ENCODE measurements at regions not wholly inside any gene's neighbourhood (a gene's known extent, or its start where the extent isn't known, plus 50 kb on each side); places are given as distances from the start of the nearest gene placed in this dataset.

- H3K27ac ChIP-seq (ENCODE audit: extremely low read length, insufficient read depth, low read length), result no peak overlapping the region
- ChIA-PET CTCF (ENCODE audit: low intra/inter-chr PET ratio, low total read pairs) (no interaction called here), POLR2A (no interaction called here)
- no TSS peak for BruUV-seq (replicated peaks)
- intact Hi-C loops (cut with micrococcal nuclease; ENCODE audit: unreplicated experiment) (no loop called here), in situ Hi-C loops (cut with HindIII; ENCODE audit: extremely low pct_ligation_motif_present, low pct_unique_long_range_greater_than_20kb) (no loop called here)
- no peaks in the 10 kb centered on the region for H3K4me1 ChIP-seq (ENCODE audit: insufficient read depth, low read length)
- ATAC-seq (no peak), FAIRE-seq (no peak), DNase-seq (ENCODE audit: low spot score) (no peak)
- H2AFZ ChIP-seq (ENCODE audit: low read length), result no peak overlapping the region
- H4K20me1 ChIP-seq (ENCODE audit: insufficient read depth, low read length), result no peaks in the 10 kb centered on the region
- no peak overlapping the region for H3K9ac ChIP-seq (ENCODE audit: insufficient read depth, low read depth, low read length)
- H3K4me3 ChIP-seq (replicated peaks in 1 of 3; ENCODE audit: insufficient read depth in 1 of 3, low read depth in 2 of 3, low read length in 3 of 3), result no peak overlapping the region
- no peak overlapping the region for H3K4me2 ChIP-seq (ENCODE audit: low read depth, low read length)
- TF ChIP-seq ZNF224 (CRISPR knock-in tag; IDR thresholded peaks at IDR 0.05) (no peak), ZNF580 (CRISPR knock-in tag; IDR thresholded peaks at IDR 0.05; ENCODE audit: borderline replicate concordance, low read depth) (no peak), SAP130 (CRISPR knock-in tag; IDR thresholded peaks at IDR 0.05; ENCODE audit: low read depth) (no peak), DR1 (CRISPR knock-in tag; IDR thresholded peaks at IDR 0.05) (no peak), FOXM1 (CRISPR knock-in tag; IDR thresholded peaks at IDR 0.05) (no peak), ATM (IDR thresholded peaks at IDR 0.05; ENCODE audit: borderline replicate concordance) (no peak)
- H3K79me2 ChIP-seq (ENCODE audit: insufficient read depth, low read length), result no peaks in the 10 kb centered on the region
- WGBS (ENCODE audit: low lambda C conversion rate), result 4% methylated on average over 3 of the region's 3 CpGs
- no peaks in the 10 kb centered on the region for H3K9me3 ChIP-seq (ENCODE audit: low read length)
- peaks cover 2 to 6% of the 10 kb centered on the region in 2 experiments; a peak in 1 of 5 replicates for H3K27me3 ChIP-seq (ENCODE audit: control insufficient read depth in 1 of 2, insufficient read depth in 2 of 2, low read length in 2 of 2)
- H3K36me3 ChIP-seq (replicated peaks in 1 of 2; ENCODE audit: control insufficient read depth in 1 of 2, insufficient read depth in 2 of 2, low read length in 2 of 2), result no peaks in the 10 kb centered on the region
These were observed 292.4 kb upstream of the FAT1 start for GRCh38 chr4:187016101-187016500.

GRCh38 chr4:187017147-187017546 lies 293.5 kb upstream of the FAT1 start:
- Histone ChIP-seq H3K4me2 (ENCODE audit: low read depth, low read length) (no peak overlapping the region), H3K27ac (ENCODE audit: extremely low read length, insufficient read depth, low read length) (no peak overlapping the region), H2AFZ (ENCODE audit: low read length) (no peak overlapping the region), H3K36me3 (replicated peaks in 1 of 2; ENCODE audit: control insufficient read depth in 1 of 2, insufficient read depth in 2 of 2, low read length in 2 of 2) (no peaks in the 10 kb centered on the region), H4K20me1 (ENCODE audit: insufficient read depth, low read length) (no peaks in the 10 kb centered on the region), H3K27me3 (ENCODE audit: control insufficient read depth in 1 of 2, insufficient read depth in 2 of 2, low read length in 2 of 2) (peaks cover 2 to 6% of the 10 kb centered on the region in 2 experiments; a peak in 1 of 5 replicates), H3K9me3 (ENCODE audit: low read length) (no peaks in the 10 kb centered on the region), H3K4me1 (ENCODE audit: insufficient read depth, low read length) (no peaks in the 10 kb centered on the region), H3K4me3 (replicated peaks in 1 of 3; ENCODE audit: insufficient read depth in 1 of 3, low read depth in 2 of 3, low read length in 3 of 3) (no peak overlapping the region), H3K79me2 (ENCODE audit: insufficient read depth, low read length) (no peaks in the 10 kb centered on the region), H3K9ac (ENCODE audit: insufficient read depth, low read depth, low read length) (no peak overlapping the region)
- TF ChIP-seq MAFK (conservative IDR thresholded peaks at IDR 0.05 in 1 of 2, IDR thresholded peaks at IDR 0.05 in 1 of 2; ENCODE audit: low read length in 2 of 2) (0 out of 4 replicates have a peak, but pooled peaks of 1 of the 2 experiments have one; percentile 30), ZNF772 (CRISPR knock-in tag; IDR thresholded peaks at IDR 0.05) (no peak)
- in situ Hi-C loops (cut with HindIII; ENCODE audit: extremely low pct_ligation_motif_present, low pct_unique_long_range_greater_than_20kb) (no loop called here), intact Hi-C loops (cut with micrococcal nuclease; ENCODE audit: unreplicated experiment) (no loop called here)
- ATAC-seq (no peak), DNase-seq (ENCODE audit: low spot score) (no peak), FAIRE-seq (no peak)
- no TSS peak for BruUV-seq (replicated peaks)
- WGBS (ENCODE audit: low lambda C conversion rate), result 6% methylated on average over 3 of the region's 3 CpGs
- POLR2A ChIA-PET, result no interaction called here
- CTCF ChIA-PET (ENCODE audit: low intra/inter-chr PET ratio, low total read pairs), result no interaction called here
